ACC112 (cell line): ENCODE measurements at regions not wholly inside any gene's neighbourhood (a gene's known extent, or its start where the extent isn't known, plus 50 kb on each side); places are given as distances from the start of the nearest gene placed in this dataset.

ENCODE experiments used
- H2AFZ ChIP-seq: fragments of 200-600 bp; sonication (generic); one replicate; pipeline ENCODE4 v1.6.0; 2017; ENCODE audit warnings: antibody characterized with exemption, low read length; ENCODE audit not compliant: unreplicated experiment
- H3K27ac ChIP-seq: fragments of 200-600 bp; sonication (generic); 2 replicates; pipeline ENCODE4 v1.5.1; 2014; ENCODE audit warnings: low read depth, mild to moderate bottlenecking, antibody characterized with exemption, low read length, moderate library complexity
- H3K27me3 ChIP-seq: fragments of 200-600 bp; sonication (generic); 2 replicates; pipeline ENCODE4 v1.6.1; 2014; ENCODE audit warnings: mild to moderate bottlenecking, antibody characterized with exemption, low read length, moderate library complexity, mixed read lengths; ENCODE audit not compliant: insufficient read depth
- H3K36me3 ChIP-seq: fragments of 200-600 bp; sonication (generic); 2 replicates; pipeline ENCODE4 v1.6.1; 2016; ENCODE audit warnings: mild to moderate bottlenecking, antibody characterized with exemption, low read length, moderate library complexity, mixed read lengths; ENCODE audit not compliant: insufficient read depth
- H3K4me1 ChIP-seq: fragments of 200-600 bp; sonication (generic); one replicate; pipeline ENCODE4 v1.6.1; 2016; ENCODE audit warnings: low read length, mixed read lengths; ENCODE audit not compliant: insufficient read depth, unreplicated experiment, control insufficient read depth
- H3K4me3 ChIP-seq: fragments of 200-600 bp; sonication (generic); 2 replicates; pipeline ENCODE4 v1.5.1; 2014; ENCODE audit warnings: mild to moderate bottlenecking, low read depth, low read length
- H3K79me2 ChIP-seq: fragments of 200-600 bp; sonication (generic); one replicate; pipeline ENCODE4 v1.6.0; 2016; ENCODE audit warnings: low read length; ENCODE audit not compliant: control insufficient read depth, unreplicated experiment, insufficient read depth

GRCh38 chr4:30959781-30960485 is 239.8 kb downstream of the PCDH7 start:
- Histone ChIP-seq H3K4me1 (peaks cover 12% of the 10 kb centered on the region), H3K4me3 (no peak overlapping the region), H3K27ac (no peak overlapping the region), H3K36me3 (no peaks in the 10 kb centered on the region), H3K27me3 (no peaks in the 10 kb centered on the region), H3K79me2 (no peaks in the 10 kb centered on the region), H2AFZ (no peak overlapping the region)

GRCh38 chr4:30962939-30963338 is 242.8 kb downstream of the PCDH7 start:
- no peaks in the 10 kb centered on the region for H3K27me3 ChIP-seq
- no peaks in the 10 kb centered on the region for H3K79me2 ChIP-seq
- no peak overlapping the region for H3K27ac ChIP-seq
- no peak overlapping the region for H3K4me3 ChIP-seq
- H3K4me1 ChIP-seq, result peaks cover 12% of the 10 kb centered on the region
- H3K36me3 ChIP-seq, result no peaks in the 10 kb centered on the region
- H2AFZ ChIP-seq, result no peak overlapping the region

- Histone ChIP-seq H3K27ac (no peak overlapping the region), H3K36me3 (no peaks in the 10 kb centered on the region), H3K79me2 (no peaks in the 10 kb centered on the region), H3K27me3 (no peaks in the 10 kb centered on the region), H3K4me1 (peaks cover 6% of the 10 kb centered on the region), H2AFZ (no peak overlapping the region), H3K4me3 (no peak overlapping the region)
These were observed 248.8 kb downstream of the PCDH7 start for GRCh38 chr4:30968926-30969325.

DNA sequence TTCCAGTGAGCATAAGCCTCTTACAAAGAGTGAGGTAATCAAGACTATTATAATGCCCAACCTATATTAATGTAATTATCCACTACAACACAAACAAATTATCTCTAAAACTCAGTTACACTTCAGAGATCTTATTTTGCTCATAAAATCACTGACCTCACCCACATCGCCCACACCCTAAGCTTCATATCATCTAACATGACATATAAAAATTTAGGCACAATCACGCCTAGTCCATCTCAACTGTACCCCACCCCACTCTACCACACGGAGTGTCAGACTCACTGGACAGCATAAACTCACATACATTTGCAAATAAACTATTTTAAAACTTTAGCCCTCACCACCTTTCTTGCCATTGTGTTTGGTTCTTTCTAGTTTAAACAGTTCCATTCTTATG is 252.4 kb downstream of the PCDH7 start:
- H3K4me3 ChIP-seq, result no peak overlapping the region
- peaks cover 25% of the 10 kb centered on the region for H3K4me1 ChIP-seq
- no peaks in the 10 kb centered on the region for H3K36me3 ChIP-seq
- H3K79me2 ChIP-seq, result no peaks in the 10 kb centered on the region
- H3K27ac ChIP-seq, result no peak overlapping the region
- H2AFZ ChIP-seq, result no peak overlapping the region
- H3K27me3 ChIP-seq, result no peaks in the 10 kb centered on the region

GRCh38 chr4:30973993-30974392 is 253.8 kb downstream of the PCDH7 start:
- Histone ChIP-seq H3K79me2 (no peaks in the 10 kb centered on the region), H2AFZ (peak overlapping the region; percentile 66), H3K27me3 (no peaks in the 10 kb centered on the region), H3K36me3 (no peaks in the 10 kb centered on the region), H3K4me3 (no peak overlapping the region), H3K4me1 (peaks cover 25% of the 10 kb centered on the region), H3K27ac (no peak overlapping the region)

- Histone ChIP-seq H3K27me3 (no peaks in the 10 kb centered on the region), H3K4me3 (no peak overlapping the region), H3K79me2 (no peaks in the 10 kb centered on the region), H3K27ac (no peak overlapping the region), H3K4me1 (peaks cover 16% of the 10 kb centered on the region), H2AFZ (no peak overlapping the region), H3K36me3 (no peaks in the 10 kb centered on the region)
These were observed 259.2 kb downstream of the PCDH7 start for GRCh38 chr4:30979402-30979801.

DNA sequence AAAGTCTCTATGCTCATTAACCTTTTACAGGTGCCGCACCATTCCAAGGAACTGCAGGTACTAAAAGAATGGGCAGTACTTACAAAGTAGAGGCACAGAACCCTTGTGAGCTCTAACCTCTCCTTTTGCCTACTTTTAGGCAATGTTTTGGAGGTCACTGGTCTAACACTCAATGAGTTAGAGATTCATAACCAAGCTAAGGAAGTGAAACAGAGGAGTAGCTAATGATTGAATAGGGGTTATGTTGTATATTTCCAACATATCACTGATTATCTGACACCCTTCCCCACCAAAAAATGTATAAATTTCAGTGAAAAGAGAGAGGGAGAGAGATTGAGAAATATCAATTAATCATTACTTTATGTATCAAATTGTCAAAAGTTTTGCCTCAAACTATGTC is 269.3 kb downstream of the PCDH7 start:
- Histone ChIP-seq H3K27ac (no peak overlapping the region), H3K36me3 (no peaks in the 10 kb centered on the region), H3K27me3 (no peaks in the 10 kb centered on the region), H2AFZ (no peak overlapping the region), H3K4me3 (no peak overlapping the region), H3K79me2 (no peaks in the 10 kb centered on the region), H3K4me1 (no peaks in the 10 kb centered on the region)

DNA sequence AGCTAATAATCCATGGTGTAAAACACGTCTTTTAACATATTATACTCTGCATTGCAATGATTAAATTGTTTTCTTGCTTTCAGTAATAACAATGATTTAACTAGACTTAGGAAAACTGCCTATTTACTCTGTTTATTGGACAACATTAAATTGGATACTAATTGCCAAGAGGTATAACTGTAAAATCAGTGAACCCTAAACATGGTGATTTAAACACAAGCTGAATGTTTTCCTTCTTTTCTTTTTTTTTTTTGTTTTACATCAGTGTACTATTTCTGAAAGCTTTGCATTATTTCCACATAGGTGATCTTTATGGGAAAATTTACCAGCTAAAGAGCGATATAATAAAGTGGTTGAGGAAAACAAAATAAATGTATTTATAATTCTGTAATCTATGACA is 276.7 kb downstream of the PCDH7 start:
- Histone ChIP-seq H3K36me3 (no peaks in the 10 kb centered on the region), H3K4me1 (no peaks in the 10 kb centered on the region), H3K4me3 (no peak overlapping the region), H3K27me3 (no peaks in the 10 kb centered on the region), H2AFZ (no peak overlapping the region), H3K79me2 (no peaks in the 10 kb centered on the region), H3K27ac (no peak overlapping the region)

- no peaks in the 10 kb centered on the region for H3K79me2 ChIP-seq
- no peaks in the 10 kb centered on the region for H3K36me3 ChIP-seq
- H3K27ac ChIP-seq, result no peak overlapping the region
- H3K4me3 ChIP-seq, result no peak overlapping the region
- H3K4me1 ChIP-seq, result no peaks in the 10 kb centered on the region
- H2AFZ ChIP-seq, result no peak overlapping the region
- H3K27me3 ChIP-seq, result no peaks in the 10 kb centered on the region
These were observed 284.9 kb downstream of the PCDH7 start for GRCh38 chr4:31005037-31005436.

DNA sequence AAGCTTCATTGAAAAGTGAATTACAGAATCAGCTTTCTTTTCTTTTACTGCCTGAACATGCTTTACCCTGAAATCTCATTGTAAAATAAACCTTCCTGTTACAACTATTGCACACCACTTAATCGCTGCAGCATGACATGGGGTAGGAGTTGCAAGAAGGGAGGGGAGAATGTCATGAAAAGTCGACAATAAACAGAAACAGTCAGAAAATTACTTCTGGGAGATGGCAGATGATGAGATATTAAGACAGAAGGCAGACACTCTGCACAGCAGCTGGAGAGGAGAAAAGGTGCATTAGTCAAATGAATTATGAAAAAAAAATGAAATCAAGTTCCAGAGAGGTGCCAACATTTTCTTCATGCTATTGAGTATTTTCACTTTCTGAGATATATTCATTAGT is 287.7 kb downstream of the PCDH7 start:
- H3K27me3 ChIP-seq, result no peaks in the 10 kb centered on the region

DNA sequence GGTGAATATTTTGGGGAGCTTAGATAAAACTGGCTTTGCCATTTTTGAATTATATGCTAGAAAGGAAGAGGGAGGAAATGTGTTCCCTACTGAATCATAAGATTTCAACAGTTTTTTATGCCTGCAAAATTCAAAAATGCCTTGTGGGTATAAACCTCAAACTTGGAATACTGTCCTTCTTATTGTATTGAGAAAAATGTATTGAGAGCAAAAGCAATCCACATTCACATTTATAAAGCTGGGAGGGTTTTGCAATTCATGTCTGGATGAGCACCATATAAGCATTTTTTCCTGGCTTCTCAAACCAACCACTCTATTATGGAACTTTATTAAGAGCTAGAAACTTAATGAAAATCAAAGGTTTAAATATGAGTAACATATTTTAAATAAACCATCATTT is 289.8 kb downstream of the PCDH7 start:
- H3K4me3 ChIP-seq, result no peak overlapping the region
- peaks cover 5% of the 10 kb centered on the region for H3K4me1 ChIP-seq
- H3K36me3 ChIP-seq, result no peaks in the 10 kb centered on the region
- H2AFZ ChIP-seq, result no peak overlapping the region
- H3K27me3 ChIP-seq, result no peaks in the 10 kb centered on the region
- H3K27ac ChIP-seq, result no peak overlapping the region
- H3K79me2 ChIP-seq, result no peaks in the 10 kb centered on the region

More for the DNA sequence above, 287.7 kb downstream of the PCDH7 start:
- Histone ChIP-seq H3K79me2 (no peaks in the 10 kb centered on the region), H2AFZ (no peak overlapping the region), H3K4me3 (no peak overlapping the region), H3K36me3 (no peaks in the 10 kb centered on the region), H3K4me1 (no peaks in the 10 kb centered on the region), H3K27ac (no peak overlapping the region)
